BE2C (cell line): ENCODE measurements at regions not wholly inside any gene's neighbourhood (a gene's known extent, or its start where the extent isn't known, plus 50 kb on each side); places are given as distances from the start of the nearest gene placed in this dataset.

Experiments used
- DNase-seq: peaks from one replicate; pipeline ENCODE4 v3.0.0-alpha.2; 2020
- H3K27me3 ChIP-seq: fragments of 250-450 bp; sonication (Bioruptor Pico); 2 replicates; pipeline ENCODE4 v1.5.1; 2020; ENCODE audit warnings: mild to moderate bottlenecking
- H3K36me3 ChIP-seq: fragments of 250-450 bp; sonication (Bioruptor Pico); 2 replicates; pipeline ENCODE4 v1.5.1; 2020; ENCODE audit warnings: mild to moderate bottlenecking
- H3K4me1 ChIP-seq: fragments of 250-450 bp; sonication (Bioruptor Pico); 2 replicates; pipeline ENCODE4 v1.5.1; 2020
- H3K4me3 ChIP-seq: 2 replicates; pipeline ENCODE4 v1.5.1; 2011; ENCODE audit warnings: low read depth, low read length
- H3K9me3 ChIP-seq: fragments of 250-450 bp; sonication (Bioruptor Pico); 2 replicates; pipeline ENCODE4 v1.5.1; 2020
- CTCF ChIP-seq: IDR thresholded peaks from 2 replicates; pipeline ENCODE4 v1.5.1; 2012; ENCODE audit warnings: mild to moderate bottlenecking, low read depth, low read length

GRCh38 chr14:98954349-98955000, 317.5 kb downstream of the BCL11B start:
- Histone ChIP-seq H3K36me3 (no peaks in the 10 kb centered on the region), H3K4me1 (no peaks in the 10 kb centered on the region), H3K27me3 (no peaks in the 10 kb centered on the region), H3K4me3 (no peak overlapping the region), H3K9me3 (no peaks in the 10 kb centered on the region)
- TF ChIP-seq CTCF = no peak
- DNase-seq = no peak

GRCh38 chr14:98955036-98955740, 316.8 kb downstream of the BCL11B start:
- H3K27me3 ChIP-seq = no peaks in the 10 kb centered on the region
- no peak for TF ChIP-seq CTCF
- DNase-seq = no peak

GRCh38 chr14:98955741-98956070, 316.3 kb downstream of the BCL11B start:
- Histone ChIP-seq H3K4me1 (no peaks in the 10 kb centered on the region), H3K27me3 (no peaks in the 10 kb centered on the region), H3K4me3 (no peak overlapping the region), H3K9me3 (no peaks in the 10 kb centered on the region), H3K36me3 (no peaks in the 10 kb centered on the region)
- DNase-seq = no peak
- no peak for TF ChIP-seq CTCF

More at GRCh38 chr14:98955036-98955740, 316.8 kb downstream of the BCL11B start:
- H3K36me3 ChIP-seq = no peaks in the 10 kb centered on the region
- no peaks in the 10 kb centered on the region for H3K9me3 ChIP-seq
- no peaks in the 10 kb centered on the region for H3K4me1 ChIP-seq
- no peak overlapping the region for H3K4me3 ChIP-seq

DNA sequence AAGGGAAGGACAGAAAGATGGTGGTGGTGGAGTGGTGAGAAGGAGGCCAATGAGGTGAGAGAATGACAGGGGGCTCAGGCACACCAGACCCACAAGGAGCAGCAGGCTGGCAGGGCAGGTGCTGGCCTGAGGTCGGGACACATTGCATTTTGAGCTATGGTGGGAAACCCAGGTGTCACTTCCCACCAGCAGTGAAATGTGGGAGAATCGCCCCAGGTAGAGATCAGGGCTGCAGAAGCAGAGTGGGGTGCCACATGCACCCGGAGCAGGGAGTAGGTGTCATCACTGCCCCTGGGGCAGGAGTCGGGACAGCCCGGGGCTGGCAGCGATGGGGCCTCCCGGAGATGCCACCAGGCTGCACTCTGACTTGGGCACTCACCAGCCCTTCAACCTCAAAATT, 315.8 kb downstream of the BCL11B start:
- no peak for DNase-seq
- Histone ChIP-seq H3K36me3 (no peaks in the 10 kb centered on the region), H3K9me3 (no peaks in the 10 kb centered on the region), H3K4me1 (no peaks in the 10 kb centered on the region), H3K4me3 (no peak overlapping the region), H3K27me3 (no peaks in the 10 kb centered on the region)
- no peak for TF ChIP-seq CTCF

DNA sequence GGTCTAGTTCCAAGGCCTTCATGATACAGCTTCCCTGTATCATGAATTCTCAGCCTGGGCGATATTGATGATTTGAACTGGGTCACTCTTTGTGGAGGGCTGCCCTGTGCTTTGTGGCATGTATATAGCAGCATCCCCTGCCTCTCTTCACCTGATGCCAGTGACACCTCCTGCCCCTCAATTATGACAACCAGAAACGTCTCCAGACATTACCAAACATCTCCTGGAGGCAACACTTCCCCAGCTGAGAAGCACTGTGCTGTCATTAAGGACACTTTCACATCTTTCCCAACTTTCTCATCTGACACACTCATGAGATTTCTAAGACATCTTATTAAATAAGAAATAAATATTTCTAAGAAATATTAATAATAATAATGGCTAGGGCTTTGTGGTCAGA, 315.3 kb downstream of the BCL11B start:
- Histone ChIP-seq H3K9me3 (no peaks in the 10 kb centered on the region), H3K4me3 (no peak overlapping the region), H3K27me3 (no peaks in the 10 kb centered on the region), H3K4me1 (no peaks in the 10 kb centered on the region), H3K36me3 (no peaks in the 10 kb centered on the region)
- no peak for DNase-seq
- no peak for TF ChIP-seq CTCF
